T-helper 2 cell (primary cell): ENCODE measurements at regions not wholly inside any gene's neighbourhood (a gene's known extent, or its start where the extent isn't known, plus 50 kb on each side); places are given as distances from the start of the nearest gene placed in this dataset.
"Not testable (repeated sequence)": the region's sequence is repeated elsewhere in the genome, so short reads cannot be mapped to it uniquely, and the experiment has no call there.

Source experiments
- DNase-seq, 5 experiments: peaks; one replicate each; pipeline versions ENCODE4 v3.0.0 to v3.0.0-alpha.2; 2012 to 2022

GRCh38 chr3:196147116-196147515 lies 64.1 kb downstream of the ZDHHC19 start:
- DNase-seq, result no peak

- DNase-seq, result no peak
Measured at GRCh38 chr3:196145468-196146262, 63.8 kb upstream of the TFRC start.

- peak in 2 of 5 experiments; percentile 19 to 26 for DNase-seq
Measured at GRCh38 chr3:196144383-196145105, 62.7 kb upstream of the TFRC start.

GRCh38 chr3:196143708-196144382 lies 62.0 kb upstream of the TFRC start:
- no peak for DNase-seq

GRCh38 chr3:196142202-196142956 lies 60.5 kb upstream of the TFRC start:
- no peak for DNase-seq

GRCh38 chr3:196141866-196142201 lies 59.9 kb upstream of the TFRC start:
- DNase-seq, result no peak

- no peak for DNase-seq
Measured at GRCh38 chr3:196141052-196141865, 59.4 kb upstream of the TFRC start.

GRCh38 chr3:196140224-196140623 lies 58.3 kb upstream of the TFRC start:
- no peak for DNase-seq

GRCh38 chr3:196139281-196139680 lies 57.4 kb upstream of the TFRC start:
- DNase-seq, result no peak

GRCh38 chr3:196138482-196139254 lies 56.8 kb upstream of the TFRC start:
- no peak for DNase-seq

GRCh38 chr3:196136640-196136989 lies 54.7 kb upstream of the TFRC start:
- DNase-seq, result not testable (repeated sequence)

GRCh38 chr3:196135693-196136639 lies 54.1 kb upstream of the TFRC start:
- DNase-seq, result no peak

GRCh38 chr3:196134691-196135090 lies 52.8 kb upstream of the TFRC start:
- DNase-seq, result no peak

GRCh38 chr3:196133869-196134268 lies 52.0 kb upstream of the TFRC start:
- not testable (repeated sequence) for DNase-seq

GRCh38 chr3:196131921-196132320 lies 50.0 kb upstream of the TFRC start:
- DNase-seq, result no peak
